ENCODE measurements at regions not wholly inside any gene's neighbourhood (a gene's known extent, or its start where the extent isn't known, plus 50 kb on each side); places are given as distances from the start of the nearest gene placed in this dataset.
A peak's percentile ranks its signal among the peaks of the same experiment; 100 is the strongest.

DNA sequence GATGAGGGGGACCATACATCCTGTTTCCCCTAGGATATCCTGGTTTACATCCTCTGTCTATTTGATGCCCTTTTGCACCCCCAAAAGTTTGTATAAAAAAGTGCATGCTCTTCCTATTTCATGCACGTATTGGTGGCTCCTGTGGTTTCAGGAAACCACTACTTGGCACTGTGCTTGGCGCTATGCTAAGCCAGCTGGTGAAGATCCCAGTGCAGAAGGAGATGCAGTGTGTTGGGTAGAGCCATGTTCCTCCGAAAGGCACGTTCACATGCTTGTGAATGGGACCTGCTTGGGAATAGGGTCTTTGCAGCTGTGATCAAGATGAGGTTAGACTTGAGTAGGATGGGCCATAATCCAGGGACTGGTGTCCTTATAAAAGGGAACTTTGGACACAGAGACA, 419.7 kb downstream of the GALR1 start:
- peaks cover 7% of the 10 kb centered on the region for H3K27me3 ChIP-seq (replicated peaks; ENCODE audit: control insufficient read depth, insufficient read depth, low read length)
- H3K9ac ChIP-seq (ENCODE audit: low read length) = no peak overlapping the region
- no peak overlapping the region for H3K4me3 ChIP-seq (ENCODE audit: low read length)
- H3K4me1 ChIP-seq (ENCODE audit: control insufficient read depth, insufficient read depth, low read length) = peaks cover 4% of the 10 kb centered on the region
- no peaks in the 10 kb centered on the region for H3K36me3 ChIP-seq (ENCODE audit: control insufficient read depth, insufficient read depth, low read length, severe bottlenecking)
- H3K9me3 ChIP-seq (ENCODE audit: control insufficient read depth, low read length) = no peaks in the 10 kb centered on the region
- DNase-seq (ENCODE audit: low read depth) = no peak

DNA sequence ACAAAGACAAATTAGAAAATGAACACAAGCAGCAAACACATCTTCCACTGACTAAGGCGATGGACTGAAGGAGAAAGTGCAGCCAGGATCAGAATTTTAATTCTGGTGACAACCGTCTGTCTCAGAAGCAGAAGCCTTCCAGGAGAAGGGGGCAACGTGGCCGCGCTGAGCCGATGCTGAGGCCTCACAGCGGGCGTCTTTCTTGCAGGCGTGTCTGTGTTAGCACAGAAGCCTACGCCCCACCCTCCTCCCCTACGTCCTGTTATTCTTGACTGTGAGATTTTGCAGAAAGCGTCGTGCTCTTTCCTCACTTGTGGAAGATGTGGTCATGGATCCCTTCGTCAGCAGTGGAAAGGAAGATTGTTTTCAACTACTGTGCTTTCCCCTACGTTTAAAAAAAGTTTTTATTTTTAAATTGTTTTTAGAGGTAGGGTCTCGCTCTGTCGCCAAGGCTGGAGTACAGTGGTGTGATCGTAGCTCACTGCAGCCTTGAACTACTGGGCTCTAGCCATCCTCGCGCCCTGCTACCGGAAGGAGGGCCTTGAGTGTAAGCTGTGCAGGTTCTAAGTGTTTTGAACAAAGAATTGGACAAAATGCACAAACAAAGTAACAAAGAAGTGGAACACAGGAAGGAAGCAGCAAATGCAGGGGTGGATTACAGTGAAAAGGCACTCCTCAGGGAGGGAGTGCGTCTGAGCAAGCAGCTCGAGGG, 422.0 kb downstream of the GALR1 start:
- Histone ChIP-seq H3K36me3 (ENCODE audit: control insufficient read depth, insufficient read depth, low read length, severe bottlenecking) (no peaks in the 10 kb centered on the region), H3K4me3 (ENCODE audit: low read length) (no peak overlapping the region), H3K27me3 (replicated peaks; ENCODE audit: control insufficient read depth, insufficient read depth, low read length) (peaks cover 5% of the 10 kb centered on the region), H3K9me3 (ENCODE audit: control insufficient read depth, low read length) (no peaks in the 10 kb centered on the region), H3K4me1 (ENCODE audit: control insufficient read depth, insufficient read depth, low read length) (no peaks in the 10 kb centered on the region), H3K9ac (ENCODE audit: low read length) (no peak overlapping the region)
- DNase-seq (ENCODE audit: low read depth) = no peak

GRCh38 chr18:77676910-77677309, 427.3 kb downstream of the GALR1 start:
- Histone ChIP-seq H3K27me3 (replicated peaks; ENCODE audit: control insufficient read depth, insufficient read depth, low read length) (peaks cover 9% of the 10 kb centered on the region), H3K4me1 (ENCODE audit: control insufficient read depth, insufficient read depth, low read length) (no peaks in the 10 kb centered on the region), H3K9ac (ENCODE audit: low read length) (no peak overlapping the region), H3K36me3 (ENCODE audit: control insufficient read depth, insufficient read depth, low read length, severe bottlenecking) (no peaks in the 10 kb centered on the region), H3K4me3 (ENCODE audit: low read length) (no peak overlapping the region), H3K9me3 (ENCODE audit: control insufficient read depth, low read length) (no peaks in the 10 kb centered on the region)
- no peak for DNase-seq (ENCODE audit: low read depth)

DNA sequence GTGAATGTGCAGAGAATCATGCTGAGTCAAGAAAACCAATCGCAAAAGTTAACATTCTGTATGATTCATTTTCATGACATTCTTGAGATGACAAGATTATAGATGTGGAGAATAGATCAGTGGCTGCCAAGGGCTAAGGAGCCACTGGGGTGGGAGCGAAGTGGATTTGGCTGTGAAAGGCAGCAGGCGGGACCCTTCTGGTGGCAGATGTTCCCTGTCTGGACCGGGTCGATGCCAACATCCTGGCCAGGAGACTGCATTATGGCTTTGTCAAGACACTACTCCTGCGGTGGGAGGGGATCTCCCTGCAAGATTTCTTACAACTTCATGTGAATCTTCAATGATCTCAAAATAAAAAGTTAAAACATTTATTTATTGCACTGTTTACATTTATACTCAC, 427.9 kb downstream of the GALR1 start:
- Histone ChIP-seq H3K9me3 (ENCODE audit: control insufficient read depth, low read length) (no peaks in the 10 kb centered on the region), H3K36me3 (ENCODE audit: control insufficient read depth, insufficient read depth, low read length, severe bottlenecking) (no peaks in the 10 kb centered on the region), H3K9ac (ENCODE audit: low read length) (no peak overlapping the region), H3K4me3 (ENCODE audit: low read length) (no peak overlapping the region), H3K4me1 (ENCODE audit: control insufficient read depth, insufficient read depth, low read length) (no peaks in the 10 kb centered on the region), H3K27me3 (replicated peaks; ENCODE audit: control insufficient read depth, insufficient read depth, low read length) (peaks cover 9% of the 10 kb centered on the region)
- DNase-seq (ENCODE audit: low read depth) = no peak

GRCh38 chr18:77679869-77680268, 430.2 kb downstream of the GALR1 start:
- Histone ChIP-seq H3K9ac (ENCODE audit: low read length) (no peak overlapping the region), H3K9me3 (ENCODE audit: control insufficient read depth, low read length) (peaks cover 9% of the 10 kb centered on the region), H3K4me3 (ENCODE audit: low read length) (no peak overlapping the region), H3K36me3 (ENCODE audit: control insufficient read depth, insufficient read depth, low read length, severe bottlenecking) (no peaks in the 10 kb centered on the region), H3K4me1 (ENCODE audit: control insufficient read depth, insufficient read depth, low read length) (no peaks in the 10 kb centered on the region), H3K27me3 (replicated peaks; ENCODE audit: control insufficient read depth, insufficient read depth, low read length) (peaks cover 4% of the 10 kb centered on the region)
- no peak for DNase-seq (ENCODE audit: low read depth)

GRCh38 chr18:77700051-77700450, 450.4 kb downstream of the GALR1 start:
- no peaks in the 10 kb centered on the region for H3K9me3 ChIP-seq (ENCODE audit: control insufficient read depth, low read length)
- H3K4me3 ChIP-seq (ENCODE audit: low read length) = no peak overlapping the region
- no peak overlapping the region for H3K9ac ChIP-seq (ENCODE audit: low read length)
- no peak for DNase-seq (ENCODE audit: low read depth)
- no peaks in the 10 kb centered on the region for H3K4me1 ChIP-seq (ENCODE audit: control insufficient read depth, insufficient read depth, low read length)
- H3K27me3 ChIP-seq (replicated peaks; ENCODE audit: control insufficient read depth, insufficient read depth, low read length) = no peaks in the 10 kb centered on the region
- H3K36me3 ChIP-seq (ENCODE audit: control insufficient read depth, insufficient read depth, low read length, severe bottlenecking) = no peaks in the 10 kb centered on the region

- H3K4me1 ChIP-seq (ENCODE audit: control insufficient read depth, insufficient read depth, low read length) = no peaks in the 10 kb centered on the region
- H3K27me3 ChIP-seq (replicated peaks; ENCODE audit: control insufficient read depth, insufficient read depth, low read length) = no peaks in the 10 kb centered on the region
- H3K9ac ChIP-seq (ENCODE audit: low read length) = no peak overlapping the region
- no peaks in the 10 kb centered on the region for H3K36me3 ChIP-seq (ENCODE audit: control insufficient read depth, insufficient read depth, low read length, severe bottlenecking)
- DNase-seq (ENCODE audit: low read depth) = no peak
- H3K9me3 ChIP-seq (ENCODE audit: control insufficient read depth, low read length) = no peaks in the 10 kb centered on the region
- H3K4me3 ChIP-seq (ENCODE audit: low read length) = no peak overlapping the region
Observed at GRCh38 chr18:77701977-77702376, 452.3 kb downstream of the GALR1 start.

GRCh38 chr18:77702686-77703085, 453.0 kb downstream of the GALR1 start:
- no peak overlapping the region for H3K9ac ChIP-seq (ENCODE audit: low read length)
- H3K4me1 ChIP-seq (ENCODE audit: control insufficient read depth, insufficient read depth, low read length) = no peaks in the 10 kb centered on the region
- peak; percentile 3 for DNase-seq (ENCODE audit: low read depth)
- H3K9me3 ChIP-seq (ENCODE audit: control insufficient read depth, low read length) = no peaks in the 10 kb centered on the region
- H3K27me3 ChIP-seq (replicated peaks; ENCODE audit: control insufficient read depth, insufficient read depth, low read length) = no peaks in the 10 kb centered on the region
- H3K4me3 ChIP-seq (ENCODE audit: low read length) = no peak overlapping the region
- no peaks in the 10 kb centered on the region for H3K36me3 ChIP-seq (ENCODE audit: control insufficient read depth, insufficient read depth, low read length, severe bottlenecking)

DNA sequence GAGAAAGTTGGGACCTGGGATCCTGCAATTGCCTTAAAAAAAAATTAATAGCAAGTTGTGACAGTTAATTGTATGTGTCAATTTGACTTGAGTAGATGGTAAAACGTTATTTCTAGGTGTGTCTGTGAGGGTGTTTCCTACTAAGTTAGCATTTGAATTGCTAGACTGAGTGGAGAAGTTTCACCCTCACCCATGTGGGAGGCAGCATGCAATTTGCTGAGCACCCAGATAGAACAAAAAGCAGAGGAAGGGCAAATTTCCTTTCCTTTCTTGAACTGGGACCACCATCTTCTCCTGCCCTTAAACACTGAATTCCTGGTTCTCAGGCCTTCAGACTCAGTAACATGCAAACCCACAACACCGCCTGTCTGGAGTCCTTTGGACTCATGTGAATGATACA, 455.7 kb downstream of the GALR1 start:
- Histone ChIP-seq H3K36me3 (ENCODE audit: control insufficient read depth, insufficient read depth, low read length, severe bottlenecking) (no peaks in the 10 kb centered on the region), H3K4me3 (ENCODE audit: low read length) (no peak overlapping the region), H3K9ac (ENCODE audit: low read length) (no peak overlapping the region), H3K27me3 (replicated peaks; ENCODE audit: control insufficient read depth, insufficient read depth, low read length) (no peaks in the 10 kb centered on the region), H3K9me3 (ENCODE audit: control insufficient read depth, low read length) (no peaks in the 10 kb centered on the region), H3K4me1 (ENCODE audit: control insufficient read depth, insufficient read depth, low read length) (peaks cover 9% of the 10 kb centered on the region)
- no peak for DNase-seq (ENCODE audit: low read depth)

DNA sequence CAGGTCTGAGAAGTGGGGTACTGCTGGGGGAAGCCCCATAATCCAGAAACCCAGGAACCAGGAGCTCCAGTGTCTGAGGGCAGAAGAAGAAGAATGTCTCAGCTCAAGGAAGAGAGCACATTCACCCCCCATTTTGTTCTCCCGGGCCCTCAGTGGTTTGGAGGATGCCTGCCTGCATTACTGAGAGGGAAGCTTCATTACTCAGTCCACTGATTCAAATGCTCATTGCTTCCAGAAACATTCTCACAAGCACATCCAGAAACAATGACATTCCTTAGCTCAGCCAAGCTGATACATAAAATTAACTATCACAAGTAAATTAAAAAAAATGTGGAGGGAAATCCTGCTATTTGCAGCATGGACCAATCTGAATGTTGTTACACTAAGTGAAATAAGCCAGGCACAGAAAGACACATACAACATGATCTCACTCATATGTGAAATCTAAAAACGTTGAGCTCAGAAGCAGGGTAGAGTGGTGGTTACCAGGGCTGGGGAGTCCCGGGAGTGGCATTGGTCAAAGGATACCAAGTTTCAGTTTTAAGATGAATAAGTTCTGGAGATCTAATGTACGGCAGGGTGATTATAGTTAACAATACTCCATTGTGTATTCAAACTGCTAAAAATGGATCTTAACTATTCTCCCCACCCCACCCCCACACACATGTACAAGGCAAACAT, 459.3 kb downstream of the GALR1 start:
- Histone ChIP-seq H3K9ac (ENCODE audit: low read length) (no peak overlapping the region), H3K9me3 (ENCODE audit: control insufficient read depth, low read length) (no peaks in the 10 kb centered on the region), H3K27me3 (replicated peaks; ENCODE audit: control insufficient read depth, insufficient read depth, low read length) (no peaks in the 10 kb centered on the region), H3K36me3 (ENCODE audit: control insufficient read depth, insufficient read depth, low read length, severe bottlenecking) (no peaks in the 10 kb centered on the region), H3K4me1 (ENCODE audit: control insufficient read depth, insufficient read depth, low read length) (peaks cover 9% of the 10 kb centered on the region), H3K4me3 (ENCODE audit: low read length) (peak overlapping the region; percentile 49)
- DNase-seq (ENCODE audit: low read depth) = no peak

GRCh38 chr18:77711096-77711495, 461.4 kb downstream of the GALR1 start:
- no peaks in the 10 kb centered on the region for H3K9me3 ChIP-seq (ENCODE audit: control insufficient read depth, low read length)
- DNase-seq (ENCODE audit: low read depth) = peak; percentile 9
- no peaks in the 10 kb centered on the region for H3K27me3 ChIP-seq (replicated peaks; ENCODE audit: control insufficient read depth, insufficient read depth, low read length)
- H3K4me3 ChIP-seq (ENCODE audit: low read length) = no peak overlapping the region
- peaks cover 9% of the 10 kb centered on the region for H3K4me1 ChIP-seq (ENCODE audit: control insufficient read depth, insufficient read depth, low read length)
- no peaks in the 10 kb centered on the region for H3K36me3 ChIP-seq (ENCODE audit: control insufficient read depth, insufficient read depth, low read length, severe bottlenecking)
- no peak overlapping the region for H3K9ac ChIP-seq (ENCODE audit: low read length)
